GM23338 (cell line): ENCODE measurements at regions not wholly inside any gene's neighbourhood (a gene's known extent, or its start where the extent isn't known, plus 50 kb on each side); places are given as distances from the start of the nearest gene placed in this dataset.
A peak's percentile ranks its signal among the peaks of the same experiment; 100 is the strongest.

Experiments
- ATAC-seq: fragments of 200-7000 bp; cut with Tn5 transposase; 3 replicates; pipeline ENCODE4 v1.9.1; 2020
- DNase-seq: peaks from one replicate; pipeline ENCODE4 v3.0.0-alpha.2; 2015; ENCODE audit warnings: low spot score
- H2AFZ ChIP-seq: fragments of 200-600 bp; sonication (generic); 2 replicates; pipeline ENCODE4 v1.8.0; 2016; ENCODE audit warnings: antibody characterized with exemption, mild to moderate bottlenecking, moderate library complexity
- H3F3A ChIP-seq: fragments of 200-600 bp; sonication (generic); replicated peaks from 2 replicates; pipeline ENCODE4 v1.8.0; 2017; ENCODE audit warnings: antibody characterized with exemption, mixed run types, low read depth
- H3K27ac ChIP-seq: fragments of 200-600 bp; sonication (generic); 2 replicates; pipeline ENCODE4 v1.6.1; 2016; ENCODE audit warnings: low read depth
- H3K27me3 ChIP-seq: fragments of 200-600 bp; sonication (generic); 2 replicates; pipeline ENCODE4 v1.8.0; 2016; ENCODE audit warnings: mild to moderate bottlenecking, mixed run types, moderate library complexity; ENCODE audit not compliant: insufficient read depth
- H3K36me3 ChIP-seq: fragments of 200-600 bp; sonication (generic); 2 replicates; pipeline ENCODE4 v1.8.0; 2016; ENCODE audit warnings: mild to moderate bottlenecking; ENCODE audit not compliant: insufficient read depth
- H3K4me1 ChIP-seq: fragments of 200-600 bp; sonication (generic); 2 replicates; pipeline ENCODE4 v1.8.0; 2016; ENCODE audit warnings: mild to moderate bottlenecking, moderate library complexity; ENCODE audit not compliant: insufficient read depth
- H3K4me2 ChIP-seq: fragments of 200-600 bp; sonication (generic); 2 replicates; pipeline ENCODE4 v1.7.1; 2017; ENCODE audit warnings: mixed run types
- H3K4me3 ChIP-seq: fragments of 200-600 bp; sonication (generic); 2 replicates; pipeline ENCODE4 v1.6.1; 2016; ENCODE audit warnings: mixed run types
- H3K79me2 ChIP-seq: fragments of 200-600 bp; sonication (generic); replicated peaks from 2 replicates; pipeline ENCODE4 v1.8.0; 2017; ENCODE audit warnings: mild to moderate bottlenecking; ENCODE audit not compliant: insufficient read depth
- H3K9me2 ChIP-seq: fragments of 200-600 bp; sonication (generic); 2 replicates; pipeline ENCODE4 v1.8.0; 2017; ENCODE audit not compliant: insufficient read depth
- H4K20me1 ChIP-seq: fragments of 200-600 bp; sonication (generic); replicated peaks from 2 replicates; pipeline ENCODE4 v1.8.0; 2017; ENCODE audit warnings: mild to moderate bottlenecking; ENCODE audit not compliant: insufficient read depth
- H3K27ac Mint-ChIP-seq: 2 replicates; pipeline ENCODE4 v1.8.0; 2020; ENCODE audit warnings: inconsistent platforms, mild to moderate bottlenecking, moderate library complexity, mixed read lengths
- H3K27me3 Mint-ChIP-seq: 3 replicates; pipeline ENCODE4 v1.8.0; 2022; ENCODE audit warnings: low read depth, mild to moderate bottlenecking, moderate library complexity, mixed read lengths, inconsistent platforms; ENCODE audit not compliant: insufficient read depth, poor library complexity
- H3K36me3 Mint-ChIP-seq: 3 replicates; pipeline ENCODE4 v1.8.0; 2021; ENCODE audit warnings: low read depth, mild to moderate bottlenecking, inconsistent platforms, moderate library complexity, mixed read lengths
- H3K4me1 Mint-ChIP-seq: 3 replicates; pipeline ENCODE4 v1.8.0; 2020; ENCODE audit warnings: mild to moderate bottlenecking, inconsistent platforms, mixed read lengths
- H3K4me3 Mint-ChIP-seq: 3 replicates; pipeline ENCODE4 v1.8.0; 2021; ENCODE audit warnings: moderate library complexity, mild to moderate bottlenecking, inconsistent platforms, mixed read lengths
- H3K9me3 Mint-ChIP-seq: 3 replicates; pipeline ENCODE4 v1.8.0; 2020; ENCODE audit warnings: moderate library complexity, mild to moderate bottlenecking, inconsistent platforms, mixed read lengths
- CTCF ChIP-seq, 2 experiments: fragments of 200-600 bp in 1 of 2; sonication (generic) in 1 of 2; conservative IDR thresholded peaks; 2 replicates each; pipeline versions ENCODE4 v1.5.1 to v1.6.1; 2016 to 2017; ENCODE audit warnings: antibody characterized with exemption in 2 of 2, low read depth in 2 of 2, mild to moderate bottlenecking in 2 of 2, moderate library complexity in 1 of 2
- JUNB ChIP-seq: IDR thresholded peaks from one replicate; pipeline ENCODE4 v1.6.1; 2016; ENCODE audit warnings: antibody characterized with exemption; ENCODE audit not compliant: unreplicated experiment
- NANOG ChIP-seq: IDR thresholded peaks from 2 replicates; pipeline ENCODE4 v1.6.1; 2016; ENCODE audit warnings: antibody characterized with exemption, borderline replicate concordance
- STAT1 ChIP-seq: IDR thresholded peaks from one replicate; pipeline ENCODE4 v1.6.1; 2016; ENCODE audit warnings: antibody characterized with exemption; ENCODE audit not compliant: unreplicated experiment
- TF ChIP-seq, protein P1 (sequence below): fragments of 250-450 bp; sonication (Bioruptor Pico); IDR thresholded peaks from 2 replicates; pipeline ENCODE4 v1.5.0; 2020; ENCODE audit warnings: mild to moderate bottlenecking, moderate library complexity

GRCh38 chr6:132128424-132128823, 177.3 kb upstream of the CCN2 start (continued):
- no peak for TF ChIP-seq STAT1
- TF ChIP-seq NANOG, result no peak
- TF ChIP-seq, protein P1, sequence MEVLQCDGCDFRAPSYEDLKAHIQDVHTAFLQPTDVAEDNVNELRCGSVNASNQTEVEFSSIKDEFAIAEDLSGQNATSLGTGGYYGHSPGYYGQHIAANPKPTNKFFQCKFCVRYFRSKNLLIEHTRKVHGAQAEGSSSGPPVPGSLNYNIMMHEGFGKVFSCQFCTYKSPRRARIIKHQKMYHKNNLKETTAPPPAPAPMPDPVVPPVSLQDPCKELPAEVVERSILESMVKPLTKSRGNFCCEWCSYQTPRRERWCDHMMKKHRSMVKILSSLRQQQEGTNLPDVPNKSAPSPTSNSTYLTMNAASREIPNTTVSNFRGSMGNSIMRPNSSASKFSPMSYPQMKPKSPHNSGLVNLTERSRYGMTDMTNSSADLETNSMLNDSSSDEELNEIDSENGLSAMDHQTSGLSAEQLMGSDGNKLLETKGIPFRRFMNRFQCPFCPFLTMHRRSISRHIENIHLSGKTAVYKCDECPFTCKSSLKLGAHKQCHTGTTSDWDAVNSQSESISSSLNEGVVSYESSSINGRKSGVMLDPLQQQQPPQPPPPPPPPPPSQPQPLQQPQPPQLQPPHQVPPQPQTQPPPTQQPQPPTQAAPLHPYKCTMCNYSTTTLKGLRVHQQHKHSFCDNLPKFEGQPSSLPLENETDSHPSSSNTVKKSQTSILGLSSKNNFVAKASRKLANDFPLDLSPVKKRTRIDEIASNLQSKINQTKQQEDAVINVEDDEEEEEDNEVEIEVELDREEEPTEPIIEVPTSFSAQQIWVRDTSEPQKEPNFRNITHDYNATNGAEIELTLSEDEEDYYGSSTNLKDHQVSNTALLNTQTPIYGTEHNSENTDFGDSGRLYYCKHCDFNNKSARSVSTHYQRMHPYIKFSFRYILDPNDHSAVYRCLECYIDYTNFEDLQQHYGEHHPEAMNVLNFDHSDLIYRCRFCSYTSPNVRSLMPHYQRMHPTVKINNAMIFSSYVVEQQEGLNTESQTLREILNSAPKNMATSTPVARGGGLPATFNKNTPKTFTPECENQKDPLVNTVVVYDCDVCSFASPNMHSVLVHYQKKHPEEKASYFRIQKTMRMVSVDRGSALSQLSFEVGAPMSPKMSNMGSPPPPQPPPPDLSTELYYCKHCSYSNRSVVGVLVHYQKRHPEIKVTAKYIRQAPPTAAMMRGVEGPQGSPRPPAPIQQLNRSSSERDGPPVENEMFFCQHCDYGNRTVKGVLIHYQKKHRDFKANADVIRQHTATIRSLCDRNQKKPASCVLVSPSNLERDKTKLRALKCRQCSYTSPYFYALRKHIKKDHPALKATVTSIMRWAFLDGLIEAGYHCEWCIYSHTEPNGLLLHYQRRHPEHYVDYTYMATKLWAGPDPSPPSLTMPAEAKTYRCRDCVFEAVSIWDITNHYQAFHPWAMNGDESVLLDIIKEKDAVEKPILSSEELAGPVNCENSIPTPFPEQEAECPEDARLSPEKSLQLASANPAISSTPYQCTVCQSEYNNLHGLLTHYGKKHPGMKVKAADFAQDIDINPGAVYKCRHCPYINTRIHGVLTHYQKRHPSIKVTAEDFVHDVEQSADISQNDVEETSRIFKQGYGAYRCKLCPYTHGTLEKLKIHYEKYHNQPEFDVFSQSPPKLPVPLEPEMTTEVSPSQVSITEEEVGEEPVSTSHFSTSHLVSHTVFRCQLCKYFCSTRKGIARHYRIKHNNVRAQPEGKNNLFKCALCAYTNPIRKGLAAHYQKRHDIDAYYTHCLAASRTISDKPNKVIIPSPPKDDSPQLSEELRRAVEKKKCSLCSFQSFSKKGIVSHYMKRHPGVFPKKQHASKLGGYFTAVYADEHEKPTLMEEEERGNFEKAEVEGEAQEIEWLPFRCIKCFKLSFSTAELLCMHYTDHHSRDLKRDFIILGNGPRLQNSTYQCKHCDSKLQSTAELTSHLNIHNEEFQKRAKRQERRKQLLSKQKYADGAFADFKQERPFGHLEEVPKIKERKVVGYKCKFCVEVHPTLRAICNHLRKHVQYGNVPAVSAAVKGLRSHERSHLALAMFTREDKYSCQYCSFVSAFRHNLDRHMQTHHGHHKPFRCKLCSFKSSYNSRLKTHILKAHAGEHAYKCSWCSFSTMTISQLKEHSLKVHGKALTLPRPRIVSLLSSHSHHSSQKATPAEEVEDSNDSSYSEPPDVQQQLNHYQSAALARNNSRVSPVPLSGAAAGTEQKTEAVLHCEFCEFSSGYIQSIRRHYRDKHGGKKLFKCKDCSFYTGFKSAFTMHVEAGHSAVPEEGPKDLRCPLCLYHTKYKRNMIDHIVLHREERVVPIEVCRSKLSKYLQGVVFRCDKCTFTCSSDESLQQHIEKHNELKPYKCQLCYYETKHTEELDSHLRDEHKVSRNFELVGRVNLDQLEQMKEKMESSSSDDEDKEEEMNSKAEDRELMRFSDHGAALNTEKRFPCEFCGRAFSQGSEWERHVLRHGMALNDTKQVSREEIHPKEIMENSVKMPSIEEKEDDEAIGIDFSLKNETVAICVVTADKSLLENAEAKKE (CRISPR knock-in tag), result no peak

GRCh38 chr6:132126150-132126549, 175.0 kb upstream of the CCN2 start:
- Mint-ChIP-seq H3K4me1 (peaks cover 7% of the 10 kb centered on the region; the same call in 2 of the 3 replicates), H3K4me3 (no peak overlapping the region), H3K36me3 (no peaks in the 10 kb centered on the region), H3K27me3 (no peaks in the 10 kb centered on the region), H3K9me3 (0 out of 3 replicates have a peak, but pooled peaks cover 3% of the 10 kb centered on the region), H3K27ac (no peak overlapping the region)
- Histone ChIP-seq H3K27me3 (no peaks in the 10 kb centered on the region), H3K36me3 (no peaks in the 10 kb centered on the region), H3F3A (no peaks in the 10 kb centered on the region), H3K79me2 (no peaks in the 10 kb centered on the region), H3K27ac (no peak overlapping the region), H3K4me3 (no peak overlapping the region), H4K20me1 (no peaks in the 10 kb centered on the region), H2AFZ (no peak overlapping the region), H3K4me2 (no peak overlapping the region), H3K9me2 (0 out of 2 replicates have a peak, but pooled peaks cover 3% of the 10 kb centered on the region), H3K4me1 (peaks cover 10% of the 10 kb centered on the region)
- TF ChIP-seq JUNB, result no peak
- TF ChIP-seq CTCF (conservative IDR thresholded peaks at IDR 0.05; ENCODE audit: low read depth in 2 of 2), result peak; percentile 9 to 35; a peak in 2 of 4 replicates
- ATAC-seq, result no peak
- peak; percentile 18 for DNase-seq
